ENCODE measurements at regions not wholly inside any gene's neighbourhood (a gene's known extent, or its start where the extent isn't known, plus 50 kb on each side); places are given as distances from the start of the nearest gene placed in this dataset.
"Not testable (repeated sequence)": the region's sequence is repeated elsewhere in the genome, so short reads cannot be mapped to it uniquely, and the experiment has no call there.

GRCh38 chr1:68808351-68808750, 311.5 kb upstream of the DEPDC1 start:
- DNase-seq (ENCODE audit: low spot score in 2 of 2, unreplicated experiment in 2 of 2): no peak
- peaks cover 9% of the 10 kb centered on the region for H3K9me3 Mint-ChIP-seq
- H3K4me1 Mint-ChIP-seq: peaks cover 6% of the 10 kb centered on the region
- no peaks in the 10 kb centered on the region for H3K27me3 Mint-ChIP-seq (ENCODE audit: low read depth)
- no peak overlapping the region for H3K4me3 Mint-ChIP-seq
- no peak for TF ChIP-seq CTCF (IDR thresholded peaks at IDR 0.05; ENCODE audit: unreplicated experiment)
- no peaks in the 10 kb centered on the region for H3K36me3 Mint-ChIP-seq
- H3K27ac Mint-ChIP-seq: no peak overlapping the region

GRCh38 chr1:68811806-68812205, 314.9 kb upstream of the DEPDC1 start:
- H3K27ac Mint-ChIP-seq: no peak overlapping the region
- DNase-seq (ENCODE audit: low spot score in 2 of 2, unreplicated experiment in 2 of 2): no peak
- H3K36me3 Mint-ChIP-seq: no peaks in the 10 kb centered on the region
- no peak overlapping the region for H3K4me3 Mint-ChIP-seq
- H3K4me1 Mint-ChIP-seq: peaks cover 18% of the 10 kb centered on the region
- H3K9me3 Mint-ChIP-seq: no peaks in the 10 kb centered on the region
- no peak for TF ChIP-seq CTCF (IDR thresholded peaks at IDR 0.05; ENCODE audit: unreplicated experiment)
- H3K27me3 Mint-ChIP-seq (ENCODE audit: low read depth): no peaks in the 10 kb centered on the region

GRCh38 chr1:68812333-68812732, 315.5 kb upstream of the DEPDC1 start:
- TF ChIP-seq CTCF (IDR thresholded peaks at IDR 0.05; ENCODE audit: unreplicated experiment): no peak
- Mint-ChIP-seq H3K4me3 (no peak overlapping the region), H3K36me3 (no peaks in the 10 kb centered on the region), H3K9me3 (no peaks in the 10 kb centered on the region), H3K4me1 (peaks cover 18% of the 10 kb centered on the region), H3K27ac (no peak overlapping the region), H3K27me3 (ENCODE audit: low read depth) (no peaks in the 10 kb centered on the region)
- no peak for DNase-seq (ENCODE audit: low spot score in 2 of 2, unreplicated experiment in 2 of 2)

GRCh38 chr1:68814067-68814466, 317.2 kb upstream of the DEPDC1 start:
- no peak for DNase-seq (ENCODE audit: low spot score in 2 of 2, unreplicated experiment in 2 of 2)
- Mint-ChIP-seq H3K27ac (no peak overlapping the region), H3K27me3 (ENCODE audit: low read depth) (no peaks in the 10 kb centered on the region), H3K4me3 (no peak overlapping the region), H3K36me3 (no peaks in the 10 kb centered on the region), H3K4me1 (peaks cover 12% of the 10 kb centered on the region), H3K9me3 (no peaks in the 10 kb centered on the region)
- TF ChIP-seq CTCF (IDR thresholded peaks at IDR 0.05; ENCODE audit: unreplicated experiment): no peak

GRCh38 chr1:68815632-68816031, 318.8 kb upstream of the DEPDC1 start:
- H3K9me3 Mint-ChIP-seq: no peaks in the 10 kb centered on the region
- H3K36me3 Mint-ChIP-seq: no peaks in the 10 kb centered on the region
- H3K4me1 Mint-ChIP-seq: peaks cover 12% of the 10 kb centered on the region
- no peak overlapping the region for H3K4me3 Mint-ChIP-seq
- no peak overlapping the region for H3K27ac Mint-ChIP-seq
- TF ChIP-seq CTCF (IDR thresholded peaks at IDR 0.05; ENCODE audit: unreplicated experiment): no peak
- no peak for DNase-seq (ENCODE audit: low spot score in 2 of 2, unreplicated experiment in 2 of 2)
- H3K27me3 Mint-ChIP-seq (ENCODE audit: low read depth): no peaks in the 10 kb centered on the region

- DNase-seq (ENCODE audit: low spot score in 2 of 2, unreplicated experiment in 2 of 2); H3K27ac Mint-ChIP-seq; H3K27me3 Mint-ChIP-seq (ENCODE audit: low read depth); H3K9me3 Mint-ChIP-seq; H3K36me3 Mint-ChIP-seq; H3K4me3 Mint-ChIP-seq: not testable (repeated sequence)
- H3K4me1 Mint-ChIP-seq: peaks cover 12% of the 10 kb centered on the region
Measured at GRCh38 chr1:68817505-68818210, 320.8 kb upstream of the DEPDC1 start.

Measured in mesothelial cell of epicardium (in vitro differentiated cells).